ENCODE measurements at regions not wholly inside any gene's neighbourhood (a gene's known extent, or its start where the extent isn't known, plus 50 kb on each side); places are given as distances from the start of the nearest gene placed in this dataset.

DNA sequence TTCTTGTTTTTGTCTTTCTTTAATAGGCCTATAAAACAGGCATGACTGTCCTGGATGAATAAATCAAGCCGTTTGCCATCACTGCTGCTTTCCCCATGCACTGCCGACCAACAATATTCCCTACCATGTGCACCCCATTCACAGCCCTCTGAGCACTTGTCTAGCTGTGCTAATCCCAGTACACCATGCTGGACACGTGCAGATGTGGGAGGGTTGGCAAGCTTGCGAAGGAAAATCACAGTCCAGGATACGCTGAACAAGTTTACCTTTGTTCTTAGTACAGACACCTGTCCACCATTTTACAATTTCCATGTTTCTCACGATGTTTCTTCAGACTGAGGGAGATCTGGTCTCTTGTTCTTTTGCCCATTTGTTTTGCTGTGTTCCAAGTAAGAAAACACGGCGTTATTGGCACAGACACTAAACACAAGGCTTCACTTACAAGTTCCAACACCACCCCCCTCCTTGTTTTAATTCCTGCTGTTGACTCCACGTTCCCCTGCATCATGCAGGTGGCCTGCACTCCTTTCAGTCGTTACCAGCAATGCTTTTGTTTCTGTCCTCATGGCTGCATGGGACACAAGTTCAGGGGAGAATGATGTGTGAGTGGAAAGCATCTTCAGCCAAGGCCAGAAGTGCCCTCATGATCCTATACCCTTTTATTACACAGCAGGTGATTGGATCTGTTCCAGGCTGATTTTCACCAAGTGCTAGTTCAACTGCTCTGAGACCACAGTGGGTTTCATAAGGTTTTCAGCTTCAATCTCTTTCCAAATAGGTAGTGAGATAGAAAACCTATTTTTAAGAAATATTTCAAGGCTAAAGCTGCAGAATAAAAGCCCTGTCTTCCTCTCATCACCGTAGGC, 608.9 kb downstream of the IRX1 start:
- DNase-seq = no peak

DNA sequence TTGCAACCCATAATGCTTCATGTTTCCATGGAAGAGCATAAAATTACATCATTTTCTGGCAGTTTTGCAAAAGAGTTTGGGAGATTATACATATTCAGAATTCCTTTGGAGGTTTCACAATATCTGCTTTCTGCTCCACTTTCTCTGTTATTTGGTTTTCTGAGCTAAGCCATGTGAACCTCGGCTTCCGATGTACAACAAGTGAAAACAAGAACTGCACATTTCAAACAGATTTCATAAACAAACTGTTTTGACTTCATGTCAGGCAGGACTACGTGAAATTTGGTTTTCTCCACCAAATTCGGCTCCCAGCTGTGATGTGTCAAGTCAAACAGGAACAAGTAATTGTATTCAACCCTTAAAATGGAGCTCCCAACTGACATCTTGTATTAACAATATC, 609.8 kb downstream of the IRX1 start:
- DNase-seq = no peak

DNA sequence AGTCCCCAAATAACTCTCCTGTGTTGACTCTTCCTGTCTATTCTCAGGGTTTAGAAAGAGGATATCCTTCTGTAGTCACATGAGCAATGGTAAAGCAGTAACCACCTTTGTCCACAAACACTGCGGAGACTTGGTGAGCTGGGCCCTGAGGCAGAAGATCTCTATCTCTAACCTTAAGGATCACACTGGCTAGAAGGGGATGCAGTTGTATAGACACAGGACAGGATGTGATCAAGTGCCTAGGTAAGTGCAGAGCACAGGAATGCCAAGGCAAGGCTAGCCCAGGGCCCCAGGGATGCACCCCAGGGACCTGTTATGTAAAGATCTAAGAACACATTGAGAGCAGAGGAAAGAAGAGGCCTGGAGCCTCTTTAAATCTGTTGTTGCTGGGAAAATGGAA, 610.5 kb downstream of the IRX1 start:
- DNase-seq = no peak

DNA sequence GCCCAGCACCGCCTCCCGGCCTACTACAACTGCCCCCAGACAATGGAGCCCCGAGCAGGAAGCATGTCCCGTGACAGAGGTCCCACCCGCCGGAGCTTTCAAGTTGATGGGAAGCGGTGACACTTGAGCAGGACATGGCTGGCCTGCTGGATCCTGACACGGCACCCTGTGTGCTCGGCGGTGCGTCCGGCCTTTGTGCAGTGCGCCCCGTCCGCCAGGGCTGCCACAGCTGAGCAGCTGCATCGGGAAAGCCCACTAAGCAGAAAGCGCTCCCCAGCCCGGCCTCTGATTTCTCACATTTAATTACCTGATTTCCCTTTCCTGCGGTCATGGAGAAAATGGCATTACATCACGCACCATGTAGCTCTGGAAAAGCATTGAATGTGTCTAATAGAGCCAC, 611.9 kb downstream of the IRX1 start:
- DNase-seq = no peak

DNA sequence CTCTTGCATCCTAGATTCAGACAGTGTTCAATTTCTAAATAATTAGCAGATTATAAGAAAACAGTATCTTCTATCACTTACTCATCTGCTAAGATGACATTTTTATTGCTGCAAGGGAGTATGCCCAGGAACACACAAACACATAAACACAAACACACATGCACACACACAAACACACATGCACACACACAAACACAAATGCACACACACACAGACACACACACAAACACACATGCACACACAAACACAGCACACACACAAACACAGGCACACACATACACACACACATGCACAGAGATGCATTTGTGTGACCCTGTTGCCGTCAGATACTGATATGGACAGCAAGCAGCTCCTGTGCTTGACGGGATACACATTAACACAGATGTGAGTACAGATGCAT, 612.9 kb downstream of the IRX1 start:
- DNase-seq = no peak

DNA sequence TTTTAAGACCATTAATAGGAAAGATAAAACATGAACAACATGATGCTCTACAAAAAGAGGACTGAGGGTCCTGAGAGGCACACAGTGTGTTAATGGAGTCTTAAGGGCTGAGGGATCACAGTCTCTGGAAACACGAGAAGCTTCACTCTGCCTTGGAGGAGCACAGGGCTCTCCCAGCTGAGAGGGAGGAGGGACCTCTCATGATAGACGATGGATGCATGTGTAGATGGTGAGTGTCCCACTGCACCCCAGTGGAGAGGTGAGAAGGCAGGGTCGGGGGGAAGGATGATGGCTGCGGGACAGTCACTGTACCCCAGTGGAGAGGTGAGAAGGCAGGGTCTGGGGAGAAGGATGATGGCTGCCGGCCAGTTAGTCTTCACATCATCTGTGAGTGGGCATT, 613.4 kb downstream of the IRX1 start:
- no peak for DNase-seq

DNA sequence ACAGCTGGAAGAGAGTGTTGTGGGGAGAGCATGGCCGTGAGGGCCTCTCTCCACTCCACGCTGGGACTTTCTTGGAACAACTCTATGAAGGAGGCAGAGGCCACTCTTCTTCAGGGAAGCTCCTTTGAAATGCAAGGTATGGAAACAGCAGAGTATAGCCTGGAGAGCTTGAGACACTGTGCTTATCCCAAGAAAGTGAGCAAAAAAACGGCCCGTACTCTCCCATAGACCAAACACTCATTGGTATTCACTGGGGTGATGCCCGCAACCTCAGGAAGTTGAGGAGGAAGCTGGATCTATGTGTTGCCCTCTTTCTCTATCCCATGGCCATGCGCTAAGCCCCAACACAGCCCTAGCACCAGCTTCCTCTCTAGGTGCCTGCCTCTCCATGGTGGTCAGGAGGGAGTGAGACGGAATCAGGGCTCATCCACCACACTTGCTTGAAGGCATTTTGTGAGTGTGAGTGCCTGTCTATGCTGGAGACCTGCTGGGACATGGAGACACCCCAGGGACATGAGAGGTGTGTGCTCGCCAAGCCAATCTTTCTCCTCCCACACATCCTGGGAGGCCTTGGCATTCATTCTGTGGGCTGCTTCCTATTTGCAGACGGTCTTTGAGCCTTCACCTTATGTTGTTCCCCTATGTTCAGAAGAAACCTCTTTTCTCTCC, 616.6 kb downstream of the IRX1 start:
- no peak for DNase-seq

DNA sequence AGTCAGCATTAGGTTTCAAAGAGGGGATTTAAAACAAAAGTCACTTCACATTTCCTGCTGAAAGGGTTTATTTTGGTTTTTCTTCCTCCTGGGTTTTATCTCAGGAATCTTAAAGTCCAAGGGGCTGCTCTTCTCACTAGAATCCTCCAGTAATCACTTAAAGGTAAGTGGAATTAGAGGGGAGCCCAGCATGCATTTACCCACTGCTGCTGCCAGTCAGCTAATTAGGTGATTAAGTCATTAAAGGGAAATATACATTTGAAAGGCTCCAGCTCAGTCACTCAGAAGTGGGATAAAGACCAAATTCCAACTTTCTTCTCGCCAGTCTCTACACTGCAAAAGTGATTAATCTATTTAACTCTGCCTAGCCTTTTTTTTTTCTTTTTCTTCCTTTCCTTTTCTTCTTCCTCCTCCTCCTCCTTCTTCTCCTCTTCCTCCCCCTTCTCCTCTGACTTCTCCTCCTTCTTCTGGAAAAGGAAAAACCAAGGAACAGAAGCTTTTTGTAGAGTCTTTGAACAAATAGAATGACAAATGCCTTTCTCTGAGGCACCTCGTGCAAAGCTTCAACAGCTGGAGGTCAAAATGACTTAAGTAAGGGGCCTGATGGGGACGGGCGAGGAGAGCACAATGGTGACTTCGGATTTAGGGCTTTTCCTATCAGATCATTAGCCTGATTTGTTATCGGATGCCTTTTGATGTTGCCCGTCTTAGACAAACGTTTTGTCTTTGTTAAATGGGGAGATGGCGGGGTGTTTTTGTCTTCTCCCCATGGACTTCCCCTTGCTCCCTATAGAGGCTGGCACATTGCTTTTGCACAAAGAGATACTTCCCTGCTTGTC, 617.6 kb downstream of the IRX1 start:
- DNase-seq = no peak

DNA sequence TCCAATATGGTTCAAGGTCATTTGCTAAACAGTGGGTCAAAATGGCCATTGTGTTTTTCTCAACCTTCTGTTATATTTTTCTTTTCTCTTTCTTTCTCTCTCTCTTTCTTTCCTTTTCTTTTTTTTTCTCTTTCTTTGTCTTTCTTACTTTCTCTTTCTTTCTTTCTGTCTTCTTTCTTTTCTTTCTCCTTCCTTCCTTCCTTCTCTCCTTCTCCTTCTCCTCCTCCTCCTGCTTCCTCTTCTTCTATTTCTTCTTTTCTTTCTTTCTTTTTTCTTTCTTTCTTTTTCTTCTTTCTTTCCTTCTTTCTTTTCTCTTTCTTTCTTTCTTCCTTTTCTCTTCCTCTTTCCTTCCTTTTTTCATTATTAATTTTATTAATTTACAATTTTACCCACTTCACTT, 619.5 kb downstream of the IRX1 start:
- DNase-seq = no peak

DNA sequence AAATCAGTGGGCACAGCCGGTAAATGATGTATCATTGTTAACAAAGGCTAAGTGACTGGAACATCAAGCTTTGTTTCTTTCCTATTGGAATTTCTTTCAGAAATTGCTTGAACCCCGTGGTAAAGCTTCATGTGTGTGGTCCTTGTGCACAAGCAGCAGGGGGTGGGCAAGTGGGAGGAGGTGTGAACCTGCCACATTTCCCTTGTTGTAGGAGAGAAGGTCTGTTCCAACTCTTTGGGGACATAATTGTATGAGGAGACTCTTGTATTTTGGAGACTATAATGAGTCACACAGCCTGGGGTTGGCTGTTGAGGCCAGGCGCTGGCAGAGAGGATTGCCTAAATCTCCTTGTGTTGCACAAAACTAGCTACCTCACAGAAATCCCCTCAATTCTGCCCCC, 620.5 kb downstream of the IRX1 start:
- DNase-seq = no peak

DNA sequence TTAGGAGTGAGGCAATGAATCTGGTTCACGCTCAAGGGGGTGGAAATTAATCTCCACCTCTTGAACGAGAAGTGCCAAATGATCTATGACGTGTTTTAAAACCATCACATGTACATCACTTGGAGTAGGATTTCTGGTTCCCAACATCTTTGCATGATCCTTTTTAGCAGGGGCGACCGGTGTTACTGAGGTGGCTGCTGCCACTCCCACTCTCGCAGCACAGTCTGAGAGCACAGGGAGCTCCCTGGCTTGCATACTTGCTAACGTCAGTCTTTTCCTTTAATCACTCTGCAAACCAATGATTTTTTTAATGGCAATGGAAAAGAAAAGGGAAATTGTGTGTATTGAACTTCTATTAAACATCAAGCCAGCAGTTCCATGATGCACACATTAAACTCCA, 624.4 kb downstream of the IRX1 start:
- no peak for DNase-seq

DNA sequence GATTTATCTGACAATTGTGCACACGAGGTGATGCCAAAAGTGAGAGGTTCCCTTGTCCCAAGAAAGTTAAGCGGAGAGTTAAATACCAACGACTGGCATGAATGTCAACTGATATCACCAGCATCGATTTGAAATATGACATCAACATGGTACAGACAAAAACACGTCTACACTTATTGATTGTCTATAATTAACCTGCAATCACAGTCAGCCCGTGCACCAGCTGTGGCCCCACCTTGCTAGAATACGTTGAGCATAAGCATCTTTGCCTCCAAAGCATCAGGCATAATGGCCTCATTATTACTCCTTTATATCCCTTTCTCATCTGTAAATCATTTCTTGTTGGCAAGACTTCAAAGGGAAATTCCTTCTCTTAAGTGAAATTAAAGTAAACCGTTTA, 625.4 kb downstream of the IRX1 start:
- no peak for DNase-seq

DNA sequence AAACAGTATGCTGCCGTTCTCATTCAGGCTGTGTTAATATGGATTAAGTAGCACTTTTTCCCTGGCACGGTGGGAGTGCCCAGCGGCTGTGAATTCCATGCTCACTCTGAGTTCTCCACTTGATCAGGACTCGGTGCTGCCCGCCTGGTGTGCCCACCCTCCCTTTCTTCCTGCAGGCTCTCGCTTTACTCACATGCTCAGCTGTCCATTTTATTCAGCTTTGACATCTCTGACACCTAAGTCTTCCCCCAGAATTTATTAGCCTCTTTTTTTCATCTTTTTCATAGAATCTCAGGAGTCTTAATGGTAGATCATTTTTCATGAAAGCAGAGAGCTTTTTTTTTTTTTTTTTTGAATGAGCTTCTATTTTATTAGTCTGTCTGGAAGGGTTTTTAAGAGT, 626.5 kb downstream of the IRX1 start:
- DNase-seq = no peak

DNA sequence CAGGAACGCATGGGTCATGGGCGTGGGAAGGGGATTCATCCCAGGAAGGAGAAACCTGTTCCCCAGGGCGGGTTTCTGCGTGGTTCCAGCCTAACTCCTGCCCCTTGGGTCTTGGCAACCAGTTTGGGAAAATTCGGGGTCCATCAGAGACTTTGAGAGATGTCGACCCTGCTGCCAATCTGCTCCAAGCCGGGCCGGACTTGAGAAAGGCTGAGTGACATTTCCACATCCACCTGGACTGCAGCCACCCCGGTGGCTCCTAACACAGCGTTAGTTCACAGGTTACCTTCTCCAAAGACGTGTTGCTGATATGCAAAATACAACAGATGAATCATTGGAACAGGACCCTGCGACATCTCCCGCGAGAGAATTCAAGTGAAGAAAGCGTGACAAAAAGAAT, 627.2 kb downstream of the IRX1 start:
- DNase-seq = no peak

DNA sequence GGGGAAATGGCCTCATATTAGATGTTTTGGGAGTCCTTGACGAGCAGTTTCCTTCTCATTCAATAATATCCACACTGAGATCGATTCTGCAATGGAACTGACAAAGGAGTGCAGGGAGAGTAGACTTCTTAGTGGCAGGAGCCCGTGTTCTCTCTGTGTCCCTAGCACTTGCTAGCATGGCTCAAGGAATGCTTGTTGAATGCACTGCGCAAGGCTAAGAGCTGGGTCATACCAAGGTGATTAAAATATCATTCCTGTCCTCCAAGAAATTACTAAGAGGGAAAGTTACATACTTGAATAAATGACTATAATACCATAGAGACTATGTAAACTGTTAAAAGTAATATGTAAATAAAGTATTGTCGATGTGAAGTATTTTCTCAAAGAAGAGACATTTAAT, 630.1 kb downstream of the IRX1 start:
- no peak for DNase-seq

DNA sequence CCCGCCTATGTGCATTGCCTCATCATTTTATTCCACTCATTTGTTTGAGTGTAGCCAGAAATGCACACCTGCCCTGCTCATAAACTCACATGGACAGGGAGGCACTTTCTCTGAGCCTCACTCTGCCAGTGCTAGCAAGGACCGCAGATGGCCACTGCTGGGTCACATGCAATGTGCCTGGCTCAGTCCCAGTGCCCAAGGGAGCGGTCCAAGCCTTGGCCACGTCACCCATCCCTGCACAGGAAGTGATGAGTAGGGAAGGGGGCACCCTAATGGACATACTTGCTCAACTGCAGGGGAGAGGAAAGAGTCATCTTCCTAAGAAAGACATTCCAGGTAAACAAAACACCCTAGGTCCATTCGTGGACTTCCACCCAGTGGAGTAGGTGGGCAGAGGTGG, 630.9 kb downstream of the IRX1 start:
- no peak for DNase-seq

DNA sequence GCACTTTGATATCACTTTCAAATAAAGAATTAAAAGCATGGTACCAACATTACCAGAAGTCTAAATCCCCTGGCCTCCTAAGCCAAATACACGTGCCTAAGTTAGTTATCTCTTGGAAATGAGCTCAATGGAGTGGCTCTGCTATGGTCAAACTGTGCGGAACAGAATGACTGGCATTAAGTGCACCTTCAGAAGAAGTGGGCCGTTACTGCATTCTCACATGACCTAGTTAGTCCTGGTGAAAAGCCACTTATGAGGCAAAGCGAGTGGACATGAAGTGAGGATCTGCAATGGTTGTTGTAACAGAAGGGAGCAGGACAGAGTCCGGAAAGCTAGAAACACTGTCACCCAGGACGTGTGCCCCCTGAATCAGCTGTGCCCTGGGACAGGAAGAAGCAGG, 633.1 kb downstream of the IRX1 start:
- DNase-seq = no peak

DNA sequence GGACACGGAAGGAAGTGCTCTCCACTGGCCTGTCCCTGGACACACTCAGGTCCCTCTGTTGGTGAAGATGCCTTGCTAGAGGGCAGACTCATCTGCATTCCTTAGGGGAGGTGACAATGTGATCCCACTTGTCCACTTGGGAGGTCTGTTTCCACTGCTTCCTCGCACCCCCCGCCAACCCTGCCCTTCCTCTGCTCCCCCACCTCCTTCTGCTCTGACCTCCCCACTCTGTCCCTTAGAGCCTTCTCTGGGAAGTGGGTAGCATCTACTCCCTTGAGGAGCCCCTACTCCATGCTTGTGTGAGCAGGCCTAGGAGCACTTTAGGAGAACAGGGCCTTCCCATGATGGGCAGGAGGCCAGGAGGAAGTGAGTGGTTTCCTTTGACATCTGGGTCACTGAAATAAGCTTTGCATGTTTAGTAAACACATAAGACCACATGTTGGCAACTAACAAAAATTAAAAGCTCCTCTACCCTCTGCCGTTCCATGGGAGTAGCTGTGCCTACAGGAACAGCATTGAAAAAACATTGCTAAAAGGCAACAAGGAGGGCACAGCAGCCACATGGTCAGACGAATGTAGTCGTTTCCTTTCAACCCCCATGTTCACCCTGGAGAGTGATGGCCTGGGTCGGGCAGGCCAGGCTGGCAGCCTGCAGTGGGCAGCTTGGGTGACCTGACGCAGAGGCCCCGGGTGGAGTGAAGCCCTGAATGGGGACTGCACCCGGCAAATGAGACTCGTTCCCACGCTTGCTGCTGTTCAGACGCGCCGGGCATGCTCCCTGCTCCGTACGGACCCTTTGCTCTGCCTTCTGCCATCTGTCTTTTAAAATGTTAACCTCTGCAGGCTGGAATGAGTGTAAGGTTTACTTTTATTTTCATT, 634.0 kb downstream of the IRX1 start:
- DNase-seq = no peak

DNA sequence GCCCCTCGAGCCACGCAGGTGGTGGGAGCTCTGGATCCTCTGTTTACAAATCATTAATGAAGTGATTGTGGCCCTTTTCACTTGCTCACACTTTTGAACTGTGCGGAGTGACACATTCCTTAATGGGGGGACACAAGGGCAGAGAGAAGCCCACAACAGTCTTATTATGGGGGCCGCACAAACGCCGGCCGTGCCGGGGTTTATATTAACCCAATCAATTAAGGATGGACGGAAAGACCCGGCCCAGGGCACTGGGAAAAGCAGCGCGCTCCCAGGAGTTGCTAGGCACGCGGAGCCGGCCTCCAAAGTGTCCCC, 634.8 kb downstream of the IRX1 start:
- no peak for DNase-seq

DNA sequence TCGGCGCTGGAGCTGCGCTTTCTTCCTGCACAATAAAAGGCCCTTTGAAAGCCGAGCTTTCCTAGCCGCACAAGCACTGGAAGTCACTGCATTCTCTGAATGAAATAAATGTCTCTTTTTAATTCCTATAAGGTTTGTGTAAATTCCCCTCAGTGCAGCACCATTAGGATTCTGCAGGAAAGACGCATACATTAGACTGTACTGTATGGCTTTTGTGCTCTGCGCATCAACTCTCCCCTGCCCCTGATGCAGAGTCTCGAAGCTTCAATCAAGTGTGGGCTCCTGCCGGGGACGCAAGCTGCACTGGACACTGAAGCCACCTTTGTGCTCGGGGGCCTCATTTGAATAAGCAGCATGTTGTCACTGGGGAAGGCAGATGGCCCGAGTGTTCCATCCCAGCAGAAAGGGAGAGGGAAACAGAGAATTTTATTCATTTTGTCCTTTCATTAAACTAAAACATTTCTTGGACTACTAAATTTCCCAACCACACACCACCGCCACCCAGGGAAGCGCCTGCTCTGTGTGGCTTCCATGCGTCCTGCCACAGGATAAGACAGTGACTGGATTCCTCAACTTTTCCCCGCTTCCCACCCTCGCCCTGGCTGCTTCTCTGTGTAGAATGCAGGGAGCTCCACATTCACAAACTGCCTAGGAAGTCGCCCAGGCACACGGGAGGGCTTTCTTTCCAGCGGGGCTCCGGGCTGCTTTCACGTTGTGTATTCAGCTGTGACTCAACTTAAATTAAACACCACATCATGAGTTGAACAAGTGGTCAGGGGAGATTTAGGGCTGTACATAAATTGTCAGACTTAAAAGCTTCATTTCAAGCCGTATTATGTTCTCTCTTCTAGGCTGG, 635.4 kb downstream of the IRX1 start:
- no peak for DNase-seq

DNA sequence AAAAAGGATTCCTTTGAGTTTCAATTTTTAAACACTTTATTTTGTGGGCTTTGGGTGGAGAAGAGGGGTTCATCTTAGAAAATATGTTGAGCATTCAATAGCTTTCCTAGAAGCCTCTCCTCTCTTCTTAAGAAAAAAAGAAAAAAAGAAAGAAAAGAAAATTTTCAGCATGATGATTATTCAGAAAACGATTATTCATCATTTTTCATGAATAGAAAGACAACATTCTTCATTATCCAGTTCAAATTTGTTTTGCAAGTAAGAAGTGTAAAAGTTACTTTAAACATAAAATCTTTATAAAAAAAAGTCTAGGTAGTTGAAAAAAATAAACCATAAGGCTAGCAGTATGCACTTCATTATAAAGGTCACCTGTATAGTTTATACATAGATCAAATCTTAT, 636.5 kb downstream of the IRX1 start:
- DNase-seq = no peak

DNA sequence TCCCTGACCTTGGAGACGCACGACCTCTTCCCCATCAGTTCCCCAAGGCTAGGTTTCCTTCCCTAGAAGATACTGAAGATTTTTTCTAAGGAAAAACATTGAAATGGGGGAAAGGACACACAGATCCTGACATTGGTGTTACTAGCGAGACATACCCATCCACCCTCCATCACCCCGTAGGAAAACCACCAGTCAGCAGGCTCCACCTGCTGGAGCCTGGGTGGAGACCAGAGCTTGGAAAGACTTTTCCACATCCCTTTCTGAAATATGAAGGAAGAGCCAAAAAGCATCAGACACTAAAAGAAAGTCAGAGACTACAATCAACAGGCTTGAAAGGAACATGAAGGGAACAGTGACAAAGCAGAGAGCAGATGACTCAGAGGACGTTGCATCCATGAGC, 638.0 kb downstream of the IRX1 start:
- no peak for DNase-seq

Measured in CD4-positive, alpha-beta T cell treated with Interleukin-17A for 1 hour (primary cell).